Endothelial cell of umbilical vein (primary cell): ENCODE measurements at regions not wholly inside any gene's neighbourhood (a gene's known extent, or its start where the extent isn't known, plus 50 kb on each side); places are given as distances from the start of the nearest gene placed in this dataset.

Experiments
- CTCF ChIP-seq, 2 donors: IDR thresholded peaks; 1 replicate in 1 of 2; 2 replicates in 1 of 2; pipeline ENCODE4 v1.5.1; 2011; ENCODE audit warnings: low read length in 2 of 2, mild to moderate bottlenecking in 2 of 2, moderate library complexity in 2 of 2, control low read depth in 1 of 2, inconsistent platforms in 1 of 2, low read depth in 1 of 2; ENCODE audit not compliant: insufficient read depth in 1 of 2; ENCODE audit errors: extremely low read depth in 1 of 2
- EZH2 ChIP-seq: IDR thresholded peaks from 2 replicates; pipeline ENCODE4 v1.6.1; 2012; ENCODE audit warnings: borderline replicate concordance, low read depth, mild to moderate bottlenecking, moderate library complexity, low read length, inconsistent platforms; ENCODE audit not compliant: severe bottlenecking
- JUN ChIP-seq: IDR thresholded peaks from 2 replicates; pipeline ENCODE4 v1.6.1; 2011; ENCODE audit warnings: borderline replicate concordance, low read depth; ENCODE audit not compliant: insufficient read length, insufficient read depth
- MAX ChIP-seq: IDR thresholded peaks from 2 replicates; pipeline ENCODE4 v1.6.1; 2011; ENCODE audit not compliant: insufficient read depth, insufficient read length
- POLR2A ChIP-seq: IDR thresholded peaks from 2 replicates; pipeline ENCODE4 v1.6.1; 2012; ENCODE audit warnings: low read depth, mild to moderate bottlenecking, control low read depth, low read length
- POLR2AphosphoS5 ChIP-seq: IDR thresholded peaks from 2 replicates; pipeline ENCODE4 v1.6.1; 2012; ENCODE audit warnings: low read depth, mild to moderate bottlenecking, control low read depth, low read length, moderate library complexity; ENCODE audit not compliant: insufficient read depth

- TF ChIP-seq POLR2AphosphoS5: no peak
- TF ChIP-seq CTCF (IDR thresholded peaks at IDR 0.05; ENCODE audit: extremely low read depth in 1 of 2, insufficient read depth in 1 of 2, low read depth in 1 of 2, low read length in 2 of 2): no peak
- TF ChIP-seq EZH2: no peak
- TF ChIP-seq MAX: no peak
- TF ChIP-seq POLR2A: no peak
- no peak for TF ChIP-seq JUN
Observed at GRCh38 chr14:76948976-76949375, 79.5 kb downstream of the IRF2BPL start.
